ENCODE measurements at regions not wholly inside any gene's neighbourhood (a gene's known extent, or its start where the extent isn't known, plus 50 kb on each side); places are given as distances from the start of the nearest gene placed in this dataset.

DNA sequence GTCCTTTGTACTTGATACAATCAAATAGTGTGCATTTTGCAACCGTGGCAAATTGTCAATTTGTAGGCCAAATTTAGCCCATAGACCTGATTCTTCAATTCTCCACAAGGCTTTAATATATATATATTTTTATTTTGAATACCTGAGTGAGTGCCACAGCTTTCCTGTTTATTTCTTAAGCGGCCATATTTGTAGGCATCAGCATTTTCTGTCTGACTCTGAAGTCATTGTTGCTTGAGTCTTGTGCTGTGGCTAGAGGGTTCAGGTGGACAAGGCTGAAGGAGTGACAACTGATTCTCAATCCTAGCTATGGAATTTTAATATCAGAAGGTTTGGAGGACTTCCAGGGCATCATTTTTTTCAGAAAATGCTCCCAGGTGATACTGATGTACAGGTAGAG lies 75.6 kb upstream of the NAALADL2 start:
- 93% methylated on average over 2 of the region's 2 CpGs for WGBS
- DNase-seq (no peak), ATAC-seq (no peak)
- no peak overlapping the region for H3K4me3 ChIP-seq (ENCODE audit: low read length)
- H3K9me3 ChIP-seq (ENCODE audit: control insufficient read depth, low read length), result no peaks in the 10 kb centered on the region
- H3K4me1 ChIP-seq (ENCODE audit: control insufficient read depth, insufficient read depth, low read length), result no peaks in the 10 kb centered on the region
- no peak overlapping the region for H3K27ac ChIP-seq (ENCODE audit: low read length)
- intact Hi-C loops (cut with DNase I), result no loop called here
- no peaks in the 10 kb centered on the region for H3K27me3 ChIP-seq (ENCODE audit: control insufficient read depth, insufficient read depth)

DNA sequence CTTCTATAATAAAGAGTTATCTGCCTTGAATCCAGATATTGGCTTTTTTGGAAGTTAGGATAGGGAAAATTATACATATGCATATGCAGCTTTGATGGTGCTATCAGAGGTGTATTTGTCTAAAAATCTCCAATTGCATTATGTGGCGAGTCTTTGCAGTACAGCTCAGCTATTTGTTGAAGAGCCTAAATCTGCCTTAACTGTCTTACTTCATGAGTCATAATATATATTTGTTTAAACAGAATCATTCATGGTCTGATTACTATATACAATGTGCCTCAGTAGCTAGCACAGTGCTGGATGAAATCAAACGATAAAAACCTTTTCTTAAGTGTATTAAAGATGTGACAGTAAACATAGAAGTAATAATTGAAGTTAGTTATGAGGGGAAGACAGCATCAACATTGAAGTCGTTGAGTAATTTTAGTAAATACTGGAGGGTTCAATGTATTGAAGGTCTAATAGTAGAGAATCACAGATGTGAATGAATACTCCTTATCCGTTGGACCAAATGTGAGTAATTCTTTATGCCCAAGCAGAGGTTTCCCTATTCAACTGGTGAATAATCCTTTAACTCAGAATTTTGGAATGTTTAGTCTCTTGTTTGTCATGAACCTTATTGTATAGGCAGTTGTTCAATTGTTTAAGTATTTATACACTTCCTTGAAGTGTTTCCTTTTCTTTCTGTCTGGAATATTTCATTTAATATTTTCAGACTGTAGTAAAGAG lies 74.8 kb upstream of the NAALADL2 start:
- WGBS, result 87% methylated on average over 4 of the region's 4 CpGs
- no peak overlapping the region for H3K27ac ChIP-seq (ENCODE audit: low read length)
- H3K9me3 ChIP-seq (ENCODE audit: control insufficient read depth, low read length), result no peaks in the 10 kb centered on the region
- no peaks in the 10 kb centered on the region for H3K4me1 ChIP-seq (ENCODE audit: control insufficient read depth, insufficient read depth, low read length)
- no peak overlapping the region for H3K4me3 ChIP-seq (ENCODE audit: low read length)
- no peak for DNase-seq
- no peak for ATAC-seq
- no peaks in the 10 kb centered on the region for H3K27me3 ChIP-seq (ENCODE audit: control insufficient read depth, insufficient read depth)
- intact Hi-C loops (cut with DNase I), result no loop called here

DNA sequence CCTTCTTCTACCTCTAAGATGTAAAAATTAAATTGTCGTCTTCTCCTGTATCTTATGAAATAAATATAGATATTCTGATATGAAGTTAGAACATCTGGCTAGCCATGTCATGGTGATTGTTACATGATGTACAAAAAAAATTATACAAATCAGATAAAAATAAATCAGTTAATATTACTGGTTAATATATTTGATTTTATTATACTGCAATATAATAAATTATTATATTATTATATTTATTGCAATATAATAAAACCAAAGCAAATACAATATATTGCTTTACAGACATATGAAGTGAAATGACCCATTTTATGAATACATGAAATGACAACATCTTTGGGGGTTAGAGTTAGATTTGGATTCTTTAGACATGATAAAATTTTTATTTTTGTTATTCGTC lies 72.3 kb upstream of the NAALADL2 start:
- WGBS, result 81% methylated on average over 2 of the region's 2 CpGs
- Histone ChIP-seq H3K27ac (ENCODE audit: low read length) (no peak overlapping the region), H3K27me3 (ENCODE audit: control insufficient read depth, insufficient read depth) (no peaks in the 10 kb centered on the region), H3K9me3 (ENCODE audit: control insufficient read depth, low read length) (no peaks in the 10 kb centered on the region), H3K4me1 (ENCODE audit: control insufficient read depth, insufficient read depth, low read length) (no peaks in the 10 kb centered on the region), H3K4me3 (ENCODE audit: low read length) (no peak overlapping the region)
- DNase-seq (no peak), ATAC-seq (no peak)
- intact Hi-C loops (cut with DNase I), result no loop called here

DNA sequence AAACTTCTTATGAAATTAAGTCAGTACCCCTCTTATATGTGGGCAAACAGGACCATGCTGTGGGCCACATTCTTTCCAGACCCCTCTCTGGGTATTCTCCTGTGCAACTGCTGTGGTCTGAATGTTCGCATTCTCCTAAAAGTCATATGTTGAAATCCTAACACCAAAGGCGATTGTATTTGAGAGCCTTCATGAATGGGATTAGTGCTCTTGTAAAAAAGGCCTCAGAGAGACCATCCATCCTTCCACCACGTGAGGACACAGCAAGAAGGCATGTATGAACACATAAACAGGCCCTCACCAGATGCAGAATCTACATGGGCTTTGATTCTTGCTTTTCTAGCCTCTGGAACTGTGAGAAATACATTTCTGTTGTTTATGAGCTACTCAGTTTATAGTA lies 68.0 kb upstream of the NAALADL2 start:
- intact Hi-C loops (cut with DNase I), result loop anchor here in 1 of 4 donors (10.0 kb wide), 1 partner anchor 346 kb away; no protein-coding TSS in a partner anchor
- Histone ChIP-seq H3K4me3 (ENCODE audit: low read length) (no peak overlapping the region), H3K27me3 (ENCODE audit: control insufficient read depth, insufficient read depth) (no peaks in the 10 kb centered on the region), H3K27ac (ENCODE audit: low read length) (no peak overlapping the region), H3K4me1 (ENCODE audit: control insufficient read depth, insufficient read depth, low read length) (no peaks in the 10 kb centered on the region), H3K9me3 (ENCODE audit: control insufficient read depth, low read length) (no peaks in the 10 kb centered on the region)
- ATAC-seq (no peak), DNase-seq (no peak)
- 83% methylated on average over 3 of the region's 3 CpGs for WGBS

DNA sequence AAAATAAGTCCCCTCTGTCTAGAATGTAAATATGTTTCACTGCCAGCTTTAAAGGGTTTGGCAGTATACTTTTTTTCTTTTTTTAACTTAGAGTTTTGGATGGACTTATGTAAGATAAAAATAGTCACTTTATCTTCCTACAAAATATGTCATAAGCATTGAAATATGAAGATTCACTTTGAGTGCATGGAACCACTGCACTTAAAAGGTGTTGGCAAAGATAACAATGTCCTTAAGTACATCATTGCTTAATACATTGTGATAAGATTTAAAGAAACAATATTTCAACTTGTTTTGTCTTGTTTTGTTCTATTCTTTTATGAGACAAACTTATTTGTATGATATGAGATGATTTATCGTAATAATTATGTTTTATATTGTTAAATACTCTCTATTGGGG lies 66.3 kb upstream of the NAALADL2 start:
- H3K27ac ChIP-seq (ENCODE audit: low read length), result no peak overlapping the region
- no peak for ATAC-seq
- DNase-seq, result no peak
- no peaks in the 10 kb centered on the region for H3K4me1 ChIP-seq (ENCODE audit: control insufficient read depth, insufficient read depth, low read length)
- H3K4me3 ChIP-seq (ENCODE audit: low read length), result no peak overlapping the region
- no peaks in the 10 kb centered on the region for H3K9me3 ChIP-seq (ENCODE audit: control insufficient read depth, low read length)
- intact Hi-C loops (cut with DNase I), result loop anchor here in 1 of 4 donors (10.0 kb wide), 1 partner anchor 348 kb away; no protein-coding TSS in a partner anchor
- WGBS, result 74% methylated on average over 1 of the region's 1 CpG
- no peaks in the 10 kb centered on the region for H3K27me3 ChIP-seq (ENCODE audit: control insufficient read depth, insufficient read depth)
